HG02852 (cell line): ENCODE measurements at regions not wholly inside any gene's neighbourhood (a gene's known extent, or its start where the extent isn't known, plus 50 kb on each side); places are given as distances from the start of the nearest gene placed in this dataset.

Source experiments
- ATAC-seq: cut with Tn5 transposase; IDR thresholded peaks from one replicate; pipeline ENCODE4 v1.9.1; 2021; ENCODE audit warnings: mild to moderate bottlenecking, moderate library complexity; ENCODE audit not compliant: unreplicated experiment

DNA sequence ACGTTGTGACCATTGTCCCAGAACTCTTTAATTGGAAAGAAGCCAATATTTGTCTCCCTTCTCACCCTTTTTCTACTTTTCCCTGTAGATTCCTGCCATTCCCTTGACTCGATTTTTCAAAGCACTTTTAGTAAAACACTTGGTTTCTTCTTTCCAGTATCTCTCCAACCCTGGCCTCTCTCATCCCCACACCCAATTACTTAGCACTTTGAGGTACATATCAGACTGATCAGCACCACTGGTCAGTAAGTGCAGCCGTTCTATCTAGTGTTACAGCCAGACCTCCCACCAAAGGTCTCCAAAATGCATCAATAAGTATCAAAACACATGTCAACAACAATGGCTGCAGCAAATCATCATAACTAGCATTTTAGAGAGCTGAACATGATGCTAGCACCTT lies 141.9 kb downstream of the BTG1 start:
- no peak for ATAC-seq

- ATAC-seq = no peak
These were observed 142.8 kb downstream of the BTG1 start for GRCh38 chr12:92002673-92003382.

DNA sequence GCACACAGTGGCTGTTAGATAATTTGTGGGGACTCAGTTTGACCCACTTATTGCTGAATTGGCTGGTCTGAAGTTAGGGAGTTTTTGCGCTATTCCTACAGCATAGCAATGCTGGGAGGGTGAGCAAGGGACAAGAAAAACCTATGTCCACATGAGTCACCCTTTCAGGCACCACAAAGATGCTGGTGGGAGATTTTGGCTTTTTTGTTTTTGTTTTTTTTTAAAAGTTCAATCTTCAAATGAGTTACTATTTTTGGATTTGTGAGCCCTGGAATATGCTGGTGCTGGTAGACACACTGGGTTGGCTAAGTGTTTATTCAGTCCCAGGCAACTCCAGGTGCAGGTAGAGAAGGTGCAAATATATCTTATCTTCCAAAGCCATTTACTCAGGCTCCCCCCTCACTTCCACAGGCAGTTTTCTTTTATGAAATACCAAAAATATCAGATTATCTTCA lies 143.4 kb downstream of the BTG1 start:
- ATAC-seq = no peak

GRCh38 chr12:92000597-92000996 lies 145.0 kb downstream of the BTG1 start:
- no peak for ATAC-seq

DNA sequence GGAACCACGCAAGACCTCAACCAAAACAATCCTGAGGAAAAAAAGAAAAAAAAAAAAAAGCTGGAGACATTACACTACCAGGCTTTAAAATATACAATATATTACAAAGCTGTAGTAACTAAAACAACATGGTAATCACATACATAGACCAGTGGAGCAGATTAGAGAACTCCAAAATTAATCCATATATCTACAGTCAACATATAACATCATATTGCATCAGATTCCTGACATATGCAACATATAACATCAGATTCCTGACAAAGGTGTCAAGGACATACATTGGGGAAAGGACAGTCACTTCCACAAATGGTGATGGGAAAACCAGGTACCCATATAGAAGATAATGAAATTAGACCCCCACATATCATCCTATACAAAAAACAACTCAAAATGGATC lies 145.8 kb downstream of the BTG1 start:
- ATAC-seq = no peak

DNA sequence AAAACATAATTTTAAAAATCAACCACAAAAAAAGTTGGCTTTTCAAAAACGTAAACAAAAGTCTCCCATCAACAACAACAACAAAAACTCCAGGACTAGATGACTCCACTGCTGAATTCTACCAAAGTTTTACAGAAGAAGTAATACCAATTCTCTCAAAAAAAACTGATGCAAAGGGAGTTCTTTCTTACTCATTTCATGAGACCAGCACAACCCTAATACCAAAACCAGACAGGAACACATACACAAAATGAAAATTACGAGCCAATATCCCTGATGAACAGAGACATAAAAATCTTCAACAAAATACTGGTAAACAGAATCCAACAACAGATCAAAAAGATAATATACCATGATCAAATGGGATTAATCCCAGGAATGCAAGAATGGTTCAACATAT lies 147.3 kb downstream of the BTG1 start:
- no peak for ATAC-seq

DNA sequence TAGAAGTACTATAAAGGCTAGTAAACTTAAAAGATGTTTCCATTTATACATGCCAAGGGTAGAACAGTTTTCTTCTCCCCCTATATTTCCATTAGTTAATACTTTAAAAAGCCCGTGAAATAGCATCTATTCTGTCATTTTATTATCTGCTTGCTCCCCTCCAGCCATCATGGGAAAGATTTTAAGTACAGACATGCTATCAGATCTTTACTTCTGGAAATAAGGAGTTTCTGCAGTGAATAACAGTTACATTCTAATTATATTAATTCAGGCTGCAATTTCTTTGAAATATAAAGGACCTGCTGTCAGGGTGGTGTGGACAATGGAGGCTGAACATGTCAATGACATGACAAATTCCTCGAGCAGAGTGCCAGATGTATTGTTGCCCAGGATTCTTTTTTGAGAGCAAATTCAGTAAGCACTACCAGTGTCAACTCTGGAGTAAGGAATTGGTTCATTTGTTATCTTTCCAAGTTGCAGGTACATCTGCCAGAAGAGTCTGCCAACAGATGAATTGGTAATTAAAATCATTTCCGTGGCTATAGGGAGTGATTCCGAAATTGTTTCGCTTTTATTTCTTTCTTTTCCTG lies 151.3 kb downstream of the BTG1 start:
- no peak for ATAC-seq

GRCh38 chr12:91993287-91994017 lies 152.2 kb downstream of the BTG1 start:
- ATAC-seq = no peak

- no peak for ATAC-seq
These were observed 154.1 kb downstream of the BTG1 start for GRCh38 chr12:91991399-91992187.

GRCh38 chr12:91990525-91990924 lies 155.1 kb downstream of the BTG1 start:
- no peak for ATAC-seq

DNA sequence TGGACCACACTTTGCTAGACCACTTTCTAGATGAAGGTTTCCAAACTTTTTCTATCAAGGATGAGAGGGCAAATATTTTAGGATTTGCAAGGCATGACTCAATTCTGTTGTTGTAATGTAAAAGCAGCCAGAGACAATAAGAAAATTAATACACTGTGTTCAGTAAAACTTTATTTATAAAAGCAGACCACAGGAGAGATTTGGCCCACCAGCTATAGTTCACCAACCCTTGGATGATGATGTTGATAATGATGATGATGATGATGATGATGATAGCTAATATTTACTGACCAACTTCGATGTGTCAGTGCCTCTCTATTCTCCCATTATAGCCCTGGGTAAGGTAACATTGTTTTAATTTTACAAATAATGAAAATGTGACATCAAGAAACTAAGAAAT lies 156.5 kb downstream of the BTG1 start:
- ATAC-seq = no peak

DNA sequence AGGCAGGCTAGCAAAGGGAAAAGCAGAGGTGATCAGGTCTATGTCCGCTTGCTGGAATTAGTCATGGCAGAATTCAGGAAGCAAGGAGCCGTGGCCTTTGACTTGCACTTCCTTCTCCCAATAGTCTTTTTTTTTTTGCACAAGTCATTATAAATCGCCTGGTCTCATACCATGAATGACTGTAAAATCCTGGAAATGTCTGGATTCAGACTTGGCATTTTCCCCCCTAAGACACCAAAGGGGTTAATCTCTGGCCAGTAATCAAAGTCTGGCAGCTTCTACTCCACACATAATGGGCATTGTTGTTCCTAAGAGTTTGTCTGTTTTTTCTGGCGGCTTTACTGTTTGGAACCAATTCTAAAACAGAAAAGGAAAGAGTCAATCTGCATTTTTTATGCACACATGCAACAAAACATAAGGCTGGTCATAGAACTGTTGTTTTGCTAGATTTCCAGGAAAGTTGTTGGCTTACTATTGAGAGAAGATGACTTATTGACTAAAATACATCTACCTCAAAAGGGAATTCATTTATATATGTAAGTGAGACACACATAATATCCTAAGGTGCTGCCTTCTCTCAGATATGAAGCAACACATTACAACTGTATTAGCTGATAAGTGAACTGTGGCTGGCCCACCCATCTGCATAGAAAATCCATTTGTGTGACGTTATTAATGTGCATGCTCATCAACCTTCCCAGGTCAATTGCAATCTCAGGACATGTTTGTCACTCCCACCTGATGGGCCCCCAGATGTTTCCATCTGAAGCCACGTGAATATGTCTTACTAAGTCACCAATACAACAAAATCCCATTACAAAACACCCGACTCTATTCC lies 157.3 kb downstream of the BTG1 start:
- no peak for ATAC-seq

DNA sequence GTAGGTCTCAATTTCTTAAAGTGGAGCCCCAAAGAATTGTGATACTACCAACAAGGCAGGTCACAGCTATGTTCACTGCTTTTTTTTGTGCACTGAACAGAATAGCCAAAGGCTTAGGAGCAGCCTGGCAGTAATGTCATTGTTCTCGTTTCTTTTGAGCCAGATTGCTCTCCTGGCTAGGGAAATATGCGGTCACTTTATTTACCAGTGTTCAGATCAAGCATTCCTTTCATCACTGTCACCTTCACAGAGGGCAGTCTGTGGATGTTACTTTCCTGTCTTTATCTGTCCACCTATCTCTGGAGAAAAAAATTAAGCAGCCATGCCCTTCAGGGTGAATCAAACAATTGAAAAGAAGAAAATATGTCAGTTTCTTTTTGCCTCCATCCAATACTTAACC lies 159.6 kb downstream of the BTG1 start:
- ATAC-seq = no peak

DNA sequence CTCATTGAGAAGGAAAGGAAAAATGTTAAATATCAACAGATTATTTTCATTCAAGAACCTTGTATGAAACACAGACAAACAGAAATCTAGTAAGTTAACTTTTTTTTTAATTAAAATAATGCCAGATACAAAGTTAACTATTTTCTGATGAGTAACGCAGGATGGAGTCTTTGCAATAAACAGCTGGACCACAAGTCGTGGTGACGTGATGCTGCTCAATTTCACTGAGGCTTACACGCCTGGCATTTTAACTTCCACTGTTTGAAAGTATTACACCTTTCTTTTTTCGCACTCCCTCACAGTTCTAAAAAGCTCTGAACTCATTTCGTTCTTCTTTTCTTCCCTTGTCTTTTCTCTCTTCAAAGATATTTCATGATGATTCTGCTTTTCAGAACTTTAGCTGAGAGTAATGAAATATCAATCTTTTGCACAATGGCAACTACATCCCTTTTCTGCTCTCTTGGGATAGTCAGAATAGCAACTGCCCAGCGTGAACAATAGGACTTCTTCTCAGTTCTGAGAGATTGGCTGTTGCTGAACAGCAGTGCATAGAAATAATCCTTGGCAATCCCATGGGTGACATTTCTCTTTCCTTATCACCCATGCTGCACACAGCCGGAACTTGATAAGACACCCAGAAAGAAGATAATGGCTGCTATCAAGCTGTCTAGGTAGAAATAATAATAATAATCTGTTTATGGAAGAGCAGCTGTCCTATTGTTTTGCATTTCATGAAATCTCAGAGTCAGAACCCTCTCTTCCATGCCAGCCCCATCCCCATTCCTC lies 160.5 kb downstream of the BTG1 start:
- no peak for ATAC-seq

DNA sequence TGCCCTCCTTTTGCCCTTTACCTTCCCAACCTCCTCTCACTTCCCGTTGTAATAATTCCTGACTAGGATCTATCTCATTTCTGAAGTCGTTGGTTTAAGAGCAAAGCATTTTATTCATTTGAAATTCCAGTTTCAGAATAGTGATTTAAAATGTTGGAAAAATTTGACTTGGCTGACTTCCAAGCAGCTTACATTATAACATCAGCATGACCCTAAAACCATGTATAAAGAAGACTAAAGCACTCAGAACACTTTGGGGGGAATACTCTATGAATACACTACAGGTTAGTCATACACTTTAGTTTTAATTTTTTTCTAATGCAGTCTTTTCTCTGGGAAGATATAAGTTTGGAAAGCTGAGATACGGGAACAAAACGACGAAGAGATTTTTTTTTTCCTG lies 161.1 kb downstream of the BTG1 start:
- no peak for ATAC-seq

GRCh38 chr12:91983935-91984334 lies 161.7 kb downstream of the BTG1 start:
- no peak for ATAC-seq

- ATAC-seq = no peak
These were observed 162.7 kb downstream of the BTG1 start for GRCh38 chr12:91982946-91983345.

DNA sequence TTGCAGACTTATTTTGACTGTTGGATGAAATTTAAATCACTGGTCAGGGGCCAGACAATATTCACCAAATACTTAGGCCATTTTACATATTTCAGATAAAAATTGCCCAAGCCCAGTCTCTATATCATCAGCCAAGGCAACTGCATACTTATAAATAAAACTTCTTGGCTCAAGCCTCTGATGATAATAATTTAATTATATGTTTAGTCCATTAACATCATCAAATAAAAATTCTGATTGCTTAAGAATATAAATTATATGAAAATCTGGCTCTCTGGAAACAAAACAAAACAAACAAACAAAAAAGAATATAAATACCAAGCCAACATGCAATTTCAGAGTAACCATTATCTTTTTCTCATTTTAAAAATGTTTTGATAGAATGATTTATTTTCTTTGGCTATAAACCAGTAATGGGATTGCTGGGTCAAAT lies 165.2 kb downstream of the BTG1 start:
- no peak for ATAC-seq

- ATAC-seq = no peak
These were observed 167.5 kb downstream of the BTG1 start for GRCh38 chr12:91978143-91978542.

DNA sequence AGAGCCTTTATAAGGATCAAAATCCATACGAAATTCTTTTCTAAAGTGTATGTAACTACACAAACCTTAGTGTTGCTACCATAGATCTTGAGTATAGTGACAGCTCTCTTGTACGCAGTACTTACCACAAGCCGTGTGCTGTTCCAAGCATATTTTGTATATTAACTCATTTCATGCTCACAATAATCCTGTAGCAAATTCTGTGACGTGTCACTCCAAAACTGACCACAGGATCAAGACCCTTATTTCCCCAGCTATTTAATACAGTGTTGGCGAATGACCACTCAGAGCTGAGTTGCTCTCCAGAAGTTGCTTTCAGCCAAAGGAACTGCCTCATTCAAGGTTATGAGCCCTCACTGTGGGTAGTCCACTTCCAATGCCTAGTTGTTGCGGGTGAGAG lies 169.8 kb downstream of the BTG1 start:
- no peak for ATAC-seq
